ENCODE measurements at regions not wholly inside any gene's neighbourhood (a gene's known extent, or its start where the extent isn't known, plus 50 kb on each side); places are given as distances from the start of the nearest gene placed in this dataset.

- 93% methylated on average over 3 of the region's 3 CpGs for WGBS (ENCODE audit: low lambda C conversion rate)
- DNase-seq, result no peak
Measured at GRCh38 chr13:74794582-74794981, 660.4 kb upstream of the KLF12 start.

GRCh38 chr13:74794147-74794546 is 659.9 kb upstream of the KLF12 start:
- no peaks in the 10 kb centered on the region for H3K79me2 ChIP-seq (ENCODE audit: insufficient read depth)
- DNase-seq, result no peak
- H3K9me2 ChIP-seq, result no peaks in the 10 kb centered on the region
- no peak overlapping the region for H3K27ac ChIP-seq (ENCODE audit: low read depth in 2 of 2, low read length in 1 of 2)
- H3K4me2 ChIP-seq, result no peak overlapping the region
- WGBS (ENCODE audit: low lambda C conversion rate), result 100% methylated on average over 1 of the region's 5 CpGs
- H3K4me3 ChIP-seq (ENCODE audit: low read depth in 2 of 2, low read length in 1 of 2), result no peak overlapping the region
- no peak overlapping the region for H2AFZ ChIP-seq (ENCODE audit: low read depth)
- H3K9me3 ChIP-seq, result no peaks in the 10 kb centered on the region
- H4K20me1 ChIP-seq (ENCODE audit: insufficient read depth), result no peaks in the 10 kb centered on the region
- no peak overlapping the region for H3K9ac ChIP-seq
- ChIA-PET POLR2A (no interaction called here), CTCF (no interaction called here)
- no peaks in the 10 kb centered on the region for H3K4me1 ChIP-seq (ENCODE audit: control insufficient read depth in 1 of 2, insufficient read depth in 2 of 2, low read depth in 1 of 2, low read length in 1 of 2)
- no peaks in the 10 kb centered on the region for H3K27me3 ChIP-seq (ENCODE audit: insufficient read depth)
- H3K36me3 ChIP-seq (replicated peaks in 1 of 2; ENCODE audit: control insufficient read depth in 1 of 2, insufficient read depth in 2 of 2, low read length in 1 of 2), result no peaks in the 10 kb centered on the region
- H3F3A ChIP-seq (replicated peaks; ENCODE audit: insufficient read depth), result no peaks in the 10 kb centered on the region
- no peak for TF ChIP-seq CHD2 (IDR thresholded peaks at IDR 0.05; ENCODE audit: low read length, partially characterized antibody)
- TF ChIP-seq PBX3 (IDR thresholded peaks at IDR 0.05), result no peak
- TF ChIP-seq TEAD4 (IDR thresholded peaks at IDR 0.05; ENCODE audit: borderline replicate concordance, insufficient read depth), result no peak
- no peak for TF ChIP-seq MEF2A (IDR thresholded peaks at IDR 0.05; ENCODE audit: borderline replicate concordance, low read depth)
- TF ChIP-seq EZH2phosphoT487 (IDR thresholded peaks at IDR 0.05; ENCODE audit: borderline replicate concordance, low read depth), result no peak
- no peak for TF ChIP-seq ELF1 (IDR thresholded peaks at IDR 0.05)
- TF ChIP-seq ZBTB33 (IDR thresholded peaks at IDR 0.05; ENCODE audit: borderline replicate concordance, low read depth), result no peak
- no peak for TF ChIP-seq RFX5 (IDR thresholded peaks at IDR 0.05; ENCODE audit: low read length)
- no peak for TF ChIP-seq REST (IDR thresholded peaks at IDR 0.05; ENCODE audit: low read depth, low read length)
- no peak for TF ChIP-seq RCOR1 (IDR thresholded peaks at IDR 0.05; ENCODE audit: low read length)
- TF ChIP-seq GATA2 (CRISPR knock-in tag; IDR thresholded peaks at IDR 0.05), result no peak
- TF ChIP-seq SIN3A (IDR thresholded peaks at IDR 0.05; ENCODE audit: borderline replicate concordance, low read depth, low read length), result no peak
- no peak for TF ChIP-seq USF1 (IDR thresholded peaks at IDR 0.05; ENCODE audit: borderline replicate concordance, low read depth)

More at GRCh38 chr13:74794582-74794981, 660.4 kb upstream of the KLF12 start:
- Histone ChIP-seq H2AFZ (ENCODE audit: low read depth) (no peak overlapping the region), H4K20me1 (ENCODE audit: insufficient read depth) (no peaks in the 10 kb centered on the region), H3K27ac (ENCODE audit: low read depth in 2 of 2, low read length in 1 of 2) (no peak overlapping the region), H3K4me3 (ENCODE audit: low read depth in 2 of 2, low read length in 1 of 2) (no peak overlapping the region), H3K4me2 (no peak overlapping the region), H3K9me2 (no peaks in the 10 kb centered on the region), H3K9ac (no peak overlapping the region), H3K4me1 (ENCODE audit: control insufficient read depth in 1 of 2, insufficient read depth in 2 of 2, low read depth in 1 of 2, low read length in 1 of 2) (no peaks in the 10 kb centered on the region), H3K27me3 (ENCODE audit: insufficient read depth) (no peaks in the 10 kb centered on the region), H3F3A (replicated peaks; ENCODE audit: insufficient read depth) (no peaks in the 10 kb centered on the region), H3K79me2 (ENCODE audit: insufficient read depth) (no peaks in the 10 kb centered on the region), H3K9me3 (no peaks in the 10 kb centered on the region), H3K36me3 (replicated peaks in 1 of 2; ENCODE audit: control insufficient read depth in 1 of 2, insufficient read depth in 2 of 2, low read length in 1 of 2) (no peaks in the 10 kb centered on the region)
- ChIA-PET CTCF (no interaction called here), POLR2A (no interaction called here)
- TF ChIP-seq SMC3 (IDR thresholded peaks at IDR 0.05; ENCODE audit: low read depth, low read length) (no peak), CTCF (IDR thresholded peaks at IDR 0.05) (peak; percentile 26), RAD21 (IDR thresholded peaks at IDR 0.05; ENCODE audit: low read length) (peak; percentile 20; the same call in 1 of the 2 replicates)
